Activated effector memory CD4-positive, alpha-beta T cell treated with anti-CD3 and anti-CD28 coated beads, Interleukin-2, amount 50 U/mL, for 16 hours (primary cell): ENCODE measurements at regions not wholly inside any gene's neighbourhood (a gene's known extent, or its start where the extent isn't known, plus 50 kb on each side); places are given as distances from the start of the nearest gene placed in this dataset.

Experiments used
- DNase-seq: peaks from one replicate; pipeline ENCODE4 v3.0.0-alpha.2; 2020

- DNase-seq = no peak
Observed at GRCh38 chr11:91947215-91947820, 277.3 kb upstream of the FAT3 start.

GRCh38 chr11:91946397-91946951 is 278.1 kb upstream of the FAT3 start:
- no peak for DNase-seq

GRCh38 chr11:91935120-91935519 is 289.5 kb upstream of the FAT3 start:
- DNase-seq = no peak

GRCh38 chr11:91932151-91932821 is 292.3 kb upstream of the FAT3 start:
- DNase-seq = no peak

GRCh38 chr11:91927448-91927847 is 297.2 kb upstream of the FAT3 start:
- DNase-seq = no peak

GRCh38 chr11:91926965-91927364 is 297.7 kb upstream of the FAT3 start:
- DNase-seq = no peak

GRCh38 chr11:91922846-91923245 is 301.8 kb upstream of the FAT3 start:
- DNase-seq = no peak

GRCh38 chr11:91921974-91922373 is 302.6 kb upstream of the FAT3 start:
- DNase-seq = no peak

GRCh38 chr11:91913407-91913806 is 311.2 kb upstream of the FAT3 start:
- no peak for DNase-seq

GRCh38 chr11:91912322-91912721 is 312.3 kb upstream of the FAT3 start:
- DNase-seq = no peak

GRCh38 chr11:91906871-91907624 is 317.6 kb upstream of the FAT3 start:
- DNase-seq = no peak

GRCh38 chr11:91904792-91905785 is 319.5 kb upstream of the FAT3 start:
- no peak for DNase-seq

- DNase-seq = no peak
Observed at GRCh38 chr11:91902312-91902711, 322.3 kb upstream of the FAT3 start.

- no peak for DNase-seq
Observed at GRCh38 chr11:91880660-91881059, 344.0 kb upstream of the FAT3 start.

GRCh38 chr11:91876746-91877145 is 347.9 kb upstream of the FAT3 start:
- DNase-seq = no peak

- no peak for DNase-seq
Observed at GRCh38 chr11:91872243-91872642, 352.4 kb upstream of the FAT3 start.

GRCh38 chr11:91871791-91872190 is 352.8 kb upstream of the FAT3 start:
- no peak for DNase-seq

GRCh38 chr11:91871048-91871447 is 353.6 kb upstream of the FAT3 start:
- no peak for DNase-seq

GRCh38 chr11:91869686-91870085 is 354.9 kb upstream of the FAT3 start:
- no peak for DNase-seq

GRCh38 chr11:91866642-91867041 is 358.0 kb upstream of the FAT3 start:
- DNase-seq = no peak

- DNase-seq = no peak
Observed at GRCh38 chr11:91860661-91861060, 364.0 kb upstream of the FAT3 start.

- no peak for DNase-seq
Observed at GRCh38 chr11:91859666-91860065, 365.0 kb upstream of the FAT3 start.

GRCh38 chr11:91857179-91857578 is 367.4 kb upstream of the FAT3 start:
- DNase-seq = no peak
